ENCODE measurements at regions not wholly inside any gene's neighbourhood (a gene's known extent, or its start where the extent isn't known, plus 50 kb on each side); places are given as distances from the start of the nearest gene placed in this dataset.

DNA sequence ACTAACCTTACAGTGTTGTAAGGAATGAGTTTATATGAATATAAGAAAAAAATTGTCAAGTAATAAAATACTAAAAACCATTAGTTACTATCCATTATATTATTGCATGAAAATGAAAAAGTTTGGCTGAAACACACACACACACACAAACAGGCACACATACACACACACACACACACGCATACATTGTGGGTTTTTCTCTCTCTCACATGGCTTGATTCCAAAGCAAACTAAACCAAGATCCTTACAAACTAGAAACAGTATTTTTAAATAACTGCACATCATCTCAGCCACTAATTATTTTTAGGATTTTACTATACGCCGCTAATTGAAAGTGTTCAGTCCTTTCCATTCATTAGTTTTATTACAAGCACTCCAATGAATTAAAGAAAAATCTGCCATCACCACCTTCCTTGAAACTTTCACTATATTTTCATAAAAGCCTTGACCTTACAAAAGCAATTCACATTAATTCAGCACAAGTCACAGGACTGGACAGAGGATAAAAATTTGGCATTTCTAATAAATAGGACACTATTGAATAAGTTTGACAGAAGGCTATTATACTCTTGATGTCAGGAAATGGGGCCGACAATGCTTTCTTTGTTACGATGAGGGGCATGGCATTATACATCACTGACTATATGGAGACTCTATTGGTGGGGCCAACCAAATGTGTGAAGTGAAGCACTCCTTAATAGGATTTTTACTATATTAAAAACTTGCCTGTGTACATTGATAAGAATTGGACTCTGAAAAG lies 187.0 kb upstream of the ESRRG start:
- Histone ChIP-seq H3K4me3 (ENCODE audit: low read length) (no peak overlapping the region), H3K4me1 (ENCODE audit: control insufficient read depth, insufficient read depth, low read length) (no peaks in the 10 kb centered on the region), H3K27me3 (ENCODE audit: control insufficient read depth, insufficient read depth, low read length) (no peaks in the 10 kb centered on the region), H3K27ac (ENCODE audit: low read length) (no peak overlapping the region), H3K9me3 (ENCODE audit: control insufficient read depth, insufficient read depth, low read length) (no peaks in the 10 kb centered on the region), H3K36me3 (ENCODE audit: control insufficient read depth, insufficient read depth, low read length) (no peaks in the 10 kb centered on the region)
- no CpG with 5 or more reads among the region's 5 CpGs for WGBS (ENCODE audit: insufficient coverage, insufficient read length)
- DNase-seq (ENCODE audit: low read depth, low spot score): no peak

GRCh38 chr1:216908126-216908525 lies 184.9 kb upstream of the ESRRG start:
- no peak for DNase-seq (ENCODE audit: low read depth, low spot score)
- H3K9me3 ChIP-seq (ENCODE audit: control insufficient read depth, insufficient read depth, low read length): no peaks in the 10 kb centered on the region
- H3K4me1 ChIP-seq (ENCODE audit: control insufficient read depth, insufficient read depth, low read length): no peaks in the 10 kb centered on the region
- H3K4me3 ChIP-seq (ENCODE audit: low read length): no peak overlapping the region
- no peaks in the 10 kb centered on the region for H3K36me3 ChIP-seq (ENCODE audit: control insufficient read depth, insufficient read depth, low read length)
- no peaks in the 10 kb centered on the region for H3K27me3 ChIP-seq (ENCODE audit: control insufficient read depth, insufficient read depth, low read length)
- H3K27ac ChIP-seq (ENCODE audit: low read length): no peak overlapping the region
- no CpG with 5 or more reads among the region's 3 CpGs for WGBS (ENCODE audit: insufficient coverage, insufficient read length)

GRCh38 chr1:216907100-216907499 lies 183.9 kb upstream of the ESRRG start:
- H3K36me3 ChIP-seq (ENCODE audit: control insufficient read depth, insufficient read depth, low read length): no peaks in the 10 kb centered on the region
- no peak overlapping the region for H3K4me3 ChIP-seq (ENCODE audit: low read length)
- no CpG with 5 or more reads among the region's 8 CpGs for WGBS (ENCODE audit: insufficient coverage, insufficient read length)
- DNase-seq (ENCODE audit: low read depth, low spot score): no peak
- no peaks in the 10 kb centered on the region for H3K9me3 ChIP-seq (ENCODE audit: control insufficient read depth, insufficient read depth, low read length)
- H3K27me3 ChIP-seq (ENCODE audit: control insufficient read depth, insufficient read depth, low read length): no peaks in the 10 kb centered on the region
- H3K27ac ChIP-seq (ENCODE audit: low read length): no peak overlapping the region
- H3K4me1 ChIP-seq (ENCODE audit: control insufficient read depth, insufficient read depth, low read length): no peaks in the 10 kb centered on the region

GRCh38 chr1:216905781-216906180 lies 182.6 kb upstream of the ESRRG start:
- Histone ChIP-seq H3K27me3 (ENCODE audit: control insufficient read depth, insufficient read depth, low read length) (no peaks in the 10 kb centered on the region), H3K4me3 (ENCODE audit: low read length) (no peak overlapping the region), H3K36me3 (ENCODE audit: control insufficient read depth, insufficient read depth, low read length) (no peaks in the 10 kb centered on the region), H3K4me1 (ENCODE audit: control insufficient read depth, insufficient read depth, low read length) (no peaks in the 10 kb centered on the region), H3K27ac (ENCODE audit: low read length) (no peak overlapping the region), H3K9me3 (ENCODE audit: control insufficient read depth, insufficient read depth, low read length) (no peaks in the 10 kb centered on the region)
- WGBS (ENCODE audit: insufficient coverage, insufficient read length): no CpG with 5 or more reads among the region's 4 CpGs
- no peak for DNase-seq (ENCODE audit: low read depth, low spot score)

DNA sequence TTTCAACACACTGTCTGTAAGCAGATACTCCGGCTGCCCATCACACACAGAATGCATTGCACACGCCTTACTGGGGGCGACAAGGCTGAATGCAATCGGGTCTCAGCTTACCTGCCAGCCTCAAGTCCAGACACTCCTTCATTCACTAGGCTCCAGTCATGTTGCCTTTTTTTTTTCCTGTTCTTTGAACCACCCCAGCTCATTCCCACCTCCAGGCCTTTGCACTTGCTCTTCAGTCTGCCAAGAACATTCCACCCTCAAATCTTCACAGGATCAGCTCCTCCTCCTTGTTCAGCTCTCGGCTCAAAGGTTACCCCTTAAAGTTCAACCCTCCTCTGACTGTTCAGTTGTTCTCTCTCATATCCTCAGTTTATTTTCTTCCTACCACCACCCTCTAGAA lies 181.9 kb upstream of the ESRRG start:
- Histone ChIP-seq H3K27me3 (ENCODE audit: control insufficient read depth, insufficient read depth, low read length) (no peaks in the 10 kb centered on the region), H3K9me3 (ENCODE audit: control insufficient read depth, insufficient read depth, low read length) (no peaks in the 10 kb centered on the region), H3K36me3 (ENCODE audit: control insufficient read depth, insufficient read depth, low read length) (no peaks in the 10 kb centered on the region), H3K27ac (ENCODE audit: low read length) (no peak overlapping the region), H3K4me3 (ENCODE audit: low read length) (no peak overlapping the region), H3K4me1 (ENCODE audit: control insufficient read depth, insufficient read depth, low read length) (no peaks in the 10 kb centered on the region)
- no CpG with 5 or more reads among the region's 5 CpGs for WGBS (ENCODE audit: insufficient coverage, insufficient read length)
- no peak for DNase-seq (ENCODE audit: low read depth, low spot score)

- Histone ChIP-seq H3K36me3 (ENCODE audit: control insufficient read depth, insufficient read depth, low read length) (no peaks in the 10 kb centered on the region), H3K4me1 (ENCODE audit: control insufficient read depth, insufficient read depth, low read length) (no peaks in the 10 kb centered on the region), H3K27ac (ENCODE audit: low read length) (no peak overlapping the region), H3K27me3 (ENCODE audit: control insufficient read depth, insufficient read depth, low read length) (no peaks in the 10 kb centered on the region), H3K9me3 (ENCODE audit: control insufficient read depth, insufficient read depth, low read length) (no peaks in the 10 kb centered on the region), H3K4me3 (ENCODE audit: low read length) (no peak overlapping the region)
- no CpG with 5 or more reads among the region's 7 CpGs for WGBS (ENCODE audit: insufficient coverage, insufficient read length)
- no peak for DNase-seq (ENCODE audit: low read depth, low spot score)
Measured at GRCh38 chr1:216904471-216904870, 181.2 kb upstream of the ESRRG start.

DNA sequence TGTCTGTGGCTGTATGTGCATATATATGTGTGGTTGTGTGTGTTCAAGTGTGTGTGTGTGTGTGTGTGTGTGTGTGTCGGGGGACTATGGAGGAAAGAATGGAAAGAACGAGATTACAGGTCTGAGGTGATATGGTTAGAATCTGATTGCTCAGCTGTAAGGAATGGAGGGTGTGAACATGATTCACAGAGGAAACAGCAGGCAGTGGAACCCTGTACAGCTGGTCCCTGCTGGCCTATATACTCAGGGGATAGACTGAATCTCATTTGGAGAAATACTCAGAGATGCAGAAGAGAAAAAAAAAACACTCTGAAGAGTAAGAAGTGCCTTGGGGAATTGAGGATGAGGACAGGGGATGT lies 180.1 kb upstream of the ESRRG start:
- Histone ChIP-seq H3K4me1 (ENCODE audit: control insufficient read depth, insufficient read depth, low read length) (no peaks in the 10 kb centered on the region), H3K27ac (ENCODE audit: low read length) (no peak overlapping the region)
- DNase-seq (ENCODE audit: low read depth, low spot score): no peak

DNA sequence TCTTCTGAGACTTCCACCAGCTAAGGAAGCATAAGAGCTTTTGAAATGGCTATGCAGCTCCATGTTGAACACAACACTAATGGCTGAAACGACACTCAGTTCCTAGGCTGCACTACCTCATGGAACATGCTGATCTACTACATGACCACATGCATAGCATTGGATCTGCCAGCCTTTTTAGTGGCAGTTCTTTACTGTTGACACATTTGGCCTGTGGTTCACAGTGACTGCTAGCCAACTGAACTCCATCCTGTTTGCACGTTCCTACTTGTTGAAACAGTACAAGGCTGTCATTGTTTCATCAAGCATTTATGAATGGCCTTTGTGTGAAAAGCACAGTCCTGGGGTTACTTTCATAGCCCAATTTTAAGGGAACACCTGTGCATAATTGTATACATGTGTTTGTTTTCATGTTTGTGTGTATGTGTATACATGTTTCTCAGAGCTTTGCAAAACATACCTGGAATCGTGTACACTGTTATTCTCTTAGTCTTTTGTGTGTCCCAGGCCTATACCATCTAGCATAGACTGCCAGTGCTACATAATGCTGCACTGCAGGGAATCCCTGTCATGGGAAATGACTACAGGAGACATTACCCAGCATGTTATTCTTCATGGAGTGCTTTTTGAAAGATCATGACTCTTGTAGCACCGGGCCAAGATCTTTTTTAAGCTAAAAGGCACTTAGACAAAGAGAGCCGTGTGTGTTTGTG lies 179.6 kb upstream of the ESRRG start:
- H3K4me1 ChIP-seq (ENCODE audit: control insufficient read depth, insufficient read depth, low read length): no peaks in the 10 kb centered on the region
- no peaks in the 10 kb centered on the region for H3K27me3 ChIP-seq (ENCODE audit: control insufficient read depth, insufficient read depth, low read length)
- no peaks in the 10 kb centered on the region for H3K9me3 ChIP-seq (ENCODE audit: control insufficient read depth, insufficient read depth, low read length)
- WGBS (ENCODE audit: insufficient coverage, insufficient read length): no CpG with 5 or more reads among the region's 5 CpGs
- H3K4me3 ChIP-seq (ENCODE audit: low read length): no peak overlapping the region
- no peaks in the 10 kb centered on the region for H3K36me3 ChIP-seq (ENCODE audit: control insufficient read depth, insufficient read depth, low read length)
- DNase-seq (ENCODE audit: low read depth, low spot score): no peak
- no peak overlapping the region for H3K27ac ChIP-seq (ENCODE audit: low read length)

More for the DNA sequence above, 180.1 kb upstream of the ESRRG start:
- Histone ChIP-seq H3K27me3 (ENCODE audit: control insufficient read depth, insufficient read depth, low read length) (no peaks in the 10 kb centered on the region), H3K9me3 (ENCODE audit: control insufficient read depth, insufficient read depth, low read length) (no peaks in the 10 kb centered on the region), H3K36me3 (ENCODE audit: control insufficient read depth, insufficient read depth, low read length) (no peaks in the 10 kb centered on the region), H3K4me3 (ENCODE audit: low read length) (no peak overlapping the region)
- 100% methylated on average over 2 of the region's 2 CpGs for WGBS (ENCODE audit: insufficient coverage, insufficient read length)

DNA sequence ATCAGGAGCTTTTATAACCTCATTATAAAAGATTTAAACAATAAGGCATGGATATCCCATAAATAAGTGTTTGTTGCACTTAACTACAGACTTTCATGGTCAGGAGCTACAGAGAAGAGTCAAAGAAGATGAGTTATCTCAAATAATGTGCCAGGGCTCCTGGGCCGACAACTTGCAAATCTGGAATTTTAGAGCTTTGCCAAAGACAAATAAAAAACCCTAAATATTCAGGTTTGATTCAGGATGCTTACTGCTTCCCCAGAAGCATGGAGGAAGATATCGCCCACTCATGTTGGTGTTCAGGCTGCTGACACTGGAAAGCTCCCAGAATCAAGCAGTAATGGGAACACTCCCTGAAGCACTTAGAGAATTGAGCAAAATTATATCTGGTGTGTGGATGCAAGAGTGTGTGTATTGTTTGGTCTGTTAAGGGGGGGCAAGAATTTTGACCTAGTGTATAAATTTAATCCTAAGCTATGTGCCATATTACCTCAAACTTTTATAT lies 176.9 kb upstream of the ESRRG start:
- no peaks in the 10 kb centered on the region for H3K4me1 ChIP-seq (ENCODE audit: control insufficient read depth, insufficient read depth, low read length)
- DNase-seq (ENCODE audit: low read depth, low spot score): no peak
- WGBS (ENCODE audit: insufficient coverage, insufficient read length): no CpG with 5 or more reads among the region's 2 CpGs
- no peaks in the 10 kb centered on the region for H3K9me3 ChIP-seq (ENCODE audit: control insufficient read depth, insufficient read depth, low read length)
- no peaks in the 10 kb centered on the region for H3K36me3 ChIP-seq (ENCODE audit: control insufficient read depth, insufficient read depth, low read length)
- no peaks in the 10 kb centered on the region for H3K27me3 ChIP-seq (ENCODE audit: control insufficient read depth, insufficient read depth, low read length)
- H3K27ac ChIP-seq (ENCODE audit: low read length): no peak overlapping the region
- no peak overlapping the region for H3K4me3 ChIP-seq (ENCODE audit: low read length)

GRCh38 chr1:216898801-216899200 lies 175.6 kb upstream of the ESRRG start:
- Histone ChIP-seq H3K4me1 (ENCODE audit: control insufficient read depth, insufficient read depth, low read length) (no peaks in the 10 kb centered on the region), H3K27me3 (ENCODE audit: control insufficient read depth, insufficient read depth, low read length) (no peaks in the 10 kb centered on the region), H3K9me3 (ENCODE audit: control insufficient read depth, insufficient read depth, low read length) (no peaks in the 10 kb centered on the region), H3K4me3 (ENCODE audit: low read length) (no peak overlapping the region), H3K27ac (ENCODE audit: low read length) (no peak overlapping the region), H3K36me3 (ENCODE audit: control insufficient read depth, insufficient read depth, low read length) (no peaks in the 10 kb centered on the region)
- no CpG with 5 or more reads among the region's 1 CpG for WGBS (ENCODE audit: insufficient coverage, insufficient read length)
- no peak for DNase-seq (ENCODE audit: low read depth, low spot score)

All from iPS DF 6.9 (cell line).